ENCODE measurements at regions not wholly inside any gene's neighbourhood (a gene's known extent, or its start where the extent isn't known, plus 50 kb on each side); places are given as distances from the start of the nearest gene placed in this dataset.

GRCh38 chr11:98296091-98296880 is 724.5 kb upstream of the CNTN5 start:
- Histone ChIP-seq H2BK5ac (ENCODE audit: low read depth, low read length, poor library complexity, severe bottlenecking) (no peak overlapping the region), H4K8ac (ENCODE audit: low read depth in 2 of 2, low read length in 2 of 2) (no peak overlapping the region), H3K9me1 (ENCODE audit: insufficient read depth, low read length) (no peaks in the 10 kb centered on the region), H2BK15ac (ENCODE audit: low read depth, low read length) (no peak overlapping the region), H3K23ac (ENCODE audit: low read depth, low read length) (no peak overlapping the region), H3K56ac (ENCODE audit: extremely low read depth, insufficient read depth, low read length) (no peak overlapping the region), H4K5ac (ENCODE audit: low read depth, low read length) (no peak overlapping the region), H3K4me1 (ENCODE audit: control insufficient read depth, insufficient read depth, low read length) (no peaks in the 10 kb centered on the region), H2AK9ac (replicated peaks; ENCODE audit: low read depth, low read length, poor library complexity) (no peak overlapping the region), H3K4me2 (ENCODE audit: low read depth, low read length) (no peak overlapping the region), H4K20me1 (ENCODE audit: insufficient read depth, low read length) (no peaks in the 10 kb centered on the region), H3K18ac (ENCODE audit: low read depth, low read length) (no peak overlapping the region), H3K36me3 (ENCODE audit: control insufficient read depth, insufficient read depth, low read length) (no peaks in the 10 kb centered on the region), H2BK120ac (ENCODE audit: low read depth, low read length) (no peak overlapping the region), H3K14ac (replicated peaks; ENCODE audit: low read depth, low read length) (no peak overlapping the region), H3K27me3 (ENCODE audit: control insufficient read depth, insufficient read depth, low read length) (no peaks in the 10 kb centered on the region), H2AFZ (replicated peaks; ENCODE audit: low read length, poor library complexity) (no peak overlapping the region), H3K27ac (ENCODE audit: insufficient read depth, low read length) (no peak overlapping the region), H3K4ac (ENCODE audit: low read depth, low read length) (no peak overlapping the region), H3K9ac (ENCODE audit: low read depth, low read length) (no peak overlapping the region), H2BK20ac (ENCODE audit: low read depth, low read length) (no peak overlapping the region), H3K79me1 (ENCODE audit: low read depth in 1 of 2, low read length in 2 of 2) (no peaks in the 10 kb centered on the region), H3K4me3 (ENCODE audit: insufficient read depth, low read depth, low read length) (no peak overlapping the region), H3K9me3 (ENCODE audit: control insufficient read depth, insufficient read depth, low read length) (peaks cover 2% of the 10 kb centered on the region; the same call in 1 of the 2 replicates), H4K91ac (ENCODE audit: insufficient read depth, low read depth, low read length) (no peak overlapping the region), H2AK5ac (ENCODE audit: low read depth, low read length) (no peak overlapping the region)
- DNase-seq = no peak
- WGBS, 2 experiments (ENCODE audit: extremely low coverage in 2 of 2, insufficient read length in 1 of 2) = no CpG with 5 or more reads among the region's 4 CpGs
- dilution Hi-C loops (cut with HindIII; ENCODE audit: low sequenced_read_pairs, unreplicated experiment) (no loop called here), in situ Hi-C loops (cut with MboI; ENCODE audit: low sequenced_read_pairs) (no loop called here), intact Hi-C loops (cut with micrococcal nuclease) (no loop called here)
- ChIA-PET CTCF (no interaction called here), POLR2A (ENCODE audit: unreplicated experiment) (no interaction called here)
- TF ChIP-seq CHD1 (IDR thresholded peaks at IDR 0.05; ENCODE audit: low read depth, low read length) = no peak
- TF ChIP-seq RFX5 (IDR thresholded peaks at IDR 0.05; ENCODE audit: low read depth, low read length) = no peak
- TF ChIP-seq RAD21 (IDR thresholded peaks at IDR 0.05; ENCODE audit: low read length) = no peak
- TF ChIP-seq NFE2L2 (IDR thresholded peaks at IDR 0.05; ENCODE audit: low read depth, low read length) = no peak
- TF ChIP-seq USF2 (IDR thresholded peaks at IDR 0.05; ENCODE audit: low read depth, low read length) = no peak
- TF ChIP-seq, protein P1, sequence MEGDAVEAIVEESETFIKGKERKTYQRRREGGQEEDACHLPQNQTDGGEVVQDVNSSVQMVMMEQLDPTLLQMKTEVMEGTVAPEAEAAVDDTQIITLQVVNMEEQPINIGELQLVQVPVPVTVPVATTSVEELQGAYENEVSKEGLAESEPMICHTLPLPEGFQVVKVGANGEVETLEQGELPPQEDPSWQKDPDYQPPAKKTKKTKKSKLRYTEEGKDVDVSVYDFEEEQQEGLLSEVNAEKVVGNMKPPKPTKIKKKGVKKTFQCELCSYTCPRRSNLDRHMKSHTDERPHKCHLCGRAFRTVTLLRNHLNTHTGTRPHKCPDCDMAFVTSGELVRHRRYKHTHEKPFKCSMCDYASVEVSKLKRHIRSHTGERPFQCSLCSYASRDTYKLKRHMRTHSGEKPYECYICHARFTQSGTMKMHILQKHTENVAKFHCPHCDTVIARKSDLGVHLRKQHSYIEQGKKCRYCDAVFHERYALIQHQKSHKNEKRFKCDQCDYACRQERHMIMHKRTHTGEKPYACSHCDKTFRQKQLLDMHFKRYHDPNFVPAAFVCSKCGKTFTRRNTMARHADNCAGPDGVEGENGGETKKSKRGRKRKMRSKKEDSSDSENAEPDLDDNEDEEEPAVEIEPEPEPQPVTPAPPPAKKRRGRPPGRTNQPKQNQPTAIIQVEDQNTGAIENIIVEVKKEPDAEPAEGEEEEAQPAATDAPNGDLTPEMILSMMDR (conservative IDR thresholded peaks at IDR 0.05; ENCODE audit: low read depth, low read length) = no peak
- no peak for TF ChIP-seq RCOR1 (IDR thresholded peaks at IDR 0.05; ENCODE audit: insufficient replicate concordance, low read length)
- TF ChIP-seq MXI1 (IDR thresholded peaks at IDR 0.05; ENCODE audit: borderline replicate concordance, low read depth, low read length) = no peak
- no peak for TF ChIP-seq POLR2A (IDR thresholded peaks at IDR 0.05; ENCODE audit: low read depth, low read length)
- no peak for TF ChIP-seq ELK1 (IDR thresholded peaks at IDR 0.05; ENCODE audit: borderline replicate concordance, low read depth, low read length)
- TF ChIP-seq FOS (IDR thresholded peaks at IDR 0.05; ENCODE audit: low read depth, low read length) = no peak
- no peak for TF ChIP-seq BHLHE40 (IDR thresholded peaks at IDR 0.05; ENCODE audit: low read depth, low read length)
- TF ChIP-seq MAZ (IDR thresholded peaks at IDR 0.05; ENCODE audit: borderline replicate concordance, low read depth, low read length) = no peak
- ATAC-seq (ENCODE audit: low read depth) = no peak
- BruUV-seq (replicated peaks) = no TSS peak

Measured in IMR-90 (cell line).